SK-N-MC (cell line): ENCODE measurements at regions not wholly inside any gene's neighbourhood (a gene's known extent, or its start where the extent isn't known, plus 50 kb on each side); places are given as distances from the start of the nearest gene placed in this dataset.

Experiments
- EZH2 ChIP-seq: fragments of 200-600 bp; sonication (generic); IDR thresholded peaks from one replicate; pipeline ENCODE4 v1.6.1; 2017; ENCODE audit warnings: antibody characterized with exemption
- FOXP2 ChIP-seq: optimal IDR thresholded peaks from 2 replicates; pipeline ENCODE3; 2011; ENCODE audit warnings: mild to moderate bottlenecking, moderate library complexity; ENCODE audit not compliant: insufficient read depth; ENCODE audit errors: extremely low read length, control extremely low read depth
- POLR2AphosphoS5 ChIP-seq: IDR thresholded peaks from 2 replicates; pipeline ENCODE4 v1.6.1; 2012; ENCODE audit warnings: mild to moderate bottlenecking, low read depth, low read length, borderline replicate concordance

GRCh38 chrX:45735571-45735970 lies 534.9 kb upstream of the DIPK2B start:
- TF ChIP-seq POLR2AphosphoS5 (no peak), EZH2 (no peak), FOXP2 (no peak)
